GM12872 (cell line): ENCODE measurements at regions not wholly inside any gene's neighbourhood (a gene's known extent, or its start where the extent isn't known, plus 50 kb on each side); places are given as distances from the start of the nearest gene placed in this dataset.

ENCODE experiments used
- TF ChIP-seq, protein P1 (sequence below): IDR thresholded peaks from 3 replicates; pipeline ENCODE4 v1.5.1; 2011; ENCODE audit warnings: low read depth, mild to moderate bottlenecking, low read length, moderate library complexity; ENCODE audit not compliant: insufficient read depth

DNA sequence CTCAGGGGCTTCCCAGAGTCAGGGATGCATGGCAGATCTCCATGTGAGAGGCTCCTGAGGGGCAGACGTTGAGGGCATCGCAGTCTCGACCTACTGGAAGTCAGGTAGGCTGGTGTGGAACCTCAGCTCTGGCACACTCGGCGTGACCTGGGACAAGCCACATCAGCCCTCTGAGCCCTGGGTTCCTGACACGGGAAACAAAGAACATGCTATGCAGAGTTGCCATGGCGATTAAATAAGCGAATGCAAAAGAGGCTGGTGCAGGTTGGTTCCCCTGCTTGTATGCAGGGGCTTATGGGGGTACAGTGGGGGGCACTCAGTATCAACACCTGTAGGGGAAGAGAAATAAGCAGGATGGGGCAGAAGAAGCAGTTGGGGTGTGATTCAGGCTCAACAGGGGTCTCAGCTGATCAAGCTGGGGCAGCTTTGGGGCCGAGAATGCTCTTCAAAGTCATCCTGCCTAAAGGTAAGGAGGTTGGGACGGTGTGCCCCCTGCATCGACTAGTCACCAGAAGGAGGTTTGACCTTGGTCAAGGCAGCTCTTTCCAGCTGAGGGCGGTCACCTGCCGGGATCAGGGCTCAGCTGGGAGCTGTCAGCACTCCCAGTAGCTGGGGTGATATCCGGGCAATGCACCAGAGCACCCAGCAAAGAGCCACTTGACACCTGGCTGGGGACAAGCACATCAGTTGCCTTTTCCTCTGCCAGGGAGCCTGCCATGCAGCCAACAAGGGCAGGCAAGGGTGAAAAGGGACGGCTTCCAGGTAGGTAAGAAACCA is 442.7 kb downstream of the MIAT start:
- TF ChIP-seq, protein P1, sequence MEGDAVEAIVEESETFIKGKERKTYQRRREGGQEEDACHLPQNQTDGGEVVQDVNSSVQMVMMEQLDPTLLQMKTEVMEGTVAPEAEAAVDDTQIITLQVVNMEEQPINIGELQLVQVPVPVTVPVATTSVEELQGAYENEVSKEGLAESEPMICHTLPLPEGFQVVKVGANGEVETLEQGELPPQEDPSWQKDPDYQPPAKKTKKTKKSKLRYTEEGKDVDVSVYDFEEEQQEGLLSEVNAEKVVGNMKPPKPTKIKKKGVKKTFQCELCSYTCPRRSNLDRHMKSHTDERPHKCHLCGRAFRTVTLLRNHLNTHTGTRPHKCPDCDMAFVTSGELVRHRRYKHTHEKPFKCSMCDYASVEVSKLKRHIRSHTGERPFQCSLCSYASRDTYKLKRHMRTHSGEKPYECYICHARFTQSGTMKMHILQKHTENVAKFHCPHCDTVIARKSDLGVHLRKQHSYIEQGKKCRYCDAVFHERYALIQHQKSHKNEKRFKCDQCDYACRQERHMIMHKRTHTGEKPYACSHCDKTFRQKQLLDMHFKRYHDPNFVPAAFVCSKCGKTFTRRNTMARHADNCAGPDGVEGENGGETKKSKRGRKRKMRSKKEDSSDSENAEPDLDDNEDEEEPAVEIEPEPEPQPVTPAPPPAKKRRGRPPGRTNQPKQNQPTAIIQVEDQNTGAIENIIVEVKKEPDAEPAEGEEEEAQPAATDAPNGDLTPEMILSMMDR: no peak

DNA sequence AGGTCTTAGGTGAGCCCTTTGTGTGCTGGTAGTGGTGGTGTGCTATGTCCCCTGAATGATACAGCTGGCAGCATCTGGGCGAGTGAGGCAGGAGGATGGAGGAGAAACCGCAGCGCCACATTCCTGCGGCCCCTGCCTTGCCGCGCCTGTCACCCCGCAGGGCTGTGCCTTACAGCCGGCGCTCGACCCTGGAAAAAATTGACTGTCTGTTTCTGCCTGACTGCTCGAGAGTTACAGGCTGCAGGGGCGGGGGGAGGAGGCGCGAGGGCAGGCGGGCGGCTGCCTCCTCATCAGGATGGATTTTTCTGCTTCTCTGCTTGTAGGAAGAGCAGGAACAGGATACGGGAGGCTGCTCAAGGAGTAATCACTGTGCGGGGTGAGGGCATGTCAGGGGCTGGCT is 443.4 kb downstream of the MIAT start:
- TF ChIP-seq, protein P1: no peak

- TF ChIP-seq, protein P1: no peak
Observed at GRCh38 chr22:27101288-27101687, 443.9 kb downstream of the MIAT start.

DNA sequence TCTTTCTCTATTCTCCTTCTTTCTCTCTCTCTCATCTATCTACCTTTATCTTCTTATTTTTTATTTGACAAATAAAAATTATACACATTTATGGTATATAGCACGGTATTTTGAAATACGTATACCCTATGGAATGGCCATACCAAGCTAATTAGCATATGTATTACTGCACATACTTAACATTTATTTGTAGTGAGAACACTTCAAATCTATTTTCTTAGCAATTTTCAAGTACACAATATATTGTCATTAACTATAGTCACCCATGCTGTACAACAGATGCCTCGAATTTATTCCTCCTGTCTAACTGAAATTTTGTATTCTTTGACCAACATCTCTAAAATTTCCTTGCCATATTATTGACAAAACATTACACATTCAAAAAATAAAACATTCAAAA is 447.1 kb downstream of the MIAT start:
- TF ChIP-seq, protein P1: no peak

GRCh38 chr22:27105142-27106025 is 448.0 kb downstream of the MIAT start:
- TF ChIP-seq, protein P1: no peak

DNA sequence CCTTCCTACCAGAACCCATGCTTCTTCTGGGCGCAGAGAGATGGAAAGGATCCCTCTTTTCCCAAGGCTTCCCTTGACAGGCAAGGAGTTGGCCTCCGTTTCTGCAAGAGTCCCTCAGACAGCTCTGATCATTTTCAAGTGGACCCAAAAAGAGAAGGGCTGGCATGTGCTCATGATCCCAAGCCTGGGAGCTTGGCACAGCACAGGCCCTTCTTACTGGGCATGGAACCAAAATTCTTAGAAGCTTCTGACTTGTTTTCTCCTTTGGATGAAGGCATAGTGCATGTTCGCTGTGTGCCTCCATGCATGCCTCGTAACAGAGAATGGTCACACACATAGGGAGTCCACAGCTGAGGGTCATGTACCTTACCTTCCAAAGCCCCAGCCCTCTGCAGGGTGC is 449.6 kb downstream of the MIAT start:
- TF ChIP-seq, protein P1: no peak

GRCh38 chr22:27107386-27107785 is 450.0 kb downstream of the MIAT start:
- TF ChIP-seq, protein P1: no peak
